Calu3 (cell line): ENCODE measurements at regions not wholly inside any gene's neighbourhood (a gene's known extent, or its start where the extent isn't known, plus 50 kb on each side); places are given as distances from the start of the nearest gene placed in this dataset.

Experiments
- BruUV-seq: library from RNA; stranded (reverse); fragments of 400-500 nt; replicated peaks from 2 replicates; lab custom pipeline; 2021; lab: Mats Ljungman, UMichigan
- CTCF ChIA-PET: fragments of 300-600 bp; sonication (Branson Sonifier 250); formaldehyde crosslinking; loops from one replicate; lab custom pipeline; 2022; ENCODE audit warnings: antibody characterized with exemption; lab: Charles Lee
- DNase-seq: peaks from one replicate; pipeline ENCODE4 v3.0.0; 2022
- H3K27ac Mint-ChIP-seq: one replicate; pipeline ENCODE4 v1.8.0; 2022; ENCODE audit warnings: mixed read lengths; ENCODE audit not compliant: unreplicated experiment
- H3K27me3 Mint-ChIP-seq: one replicate; pipeline ENCODE4 v1.8.0; 2022; ENCODE audit warnings: mixed read lengths; ENCODE audit not compliant: unreplicated experiment
- H3K36me3 Mint-ChIP-seq: one replicate; pipeline ENCODE4 v1.8.0; 2022; ENCODE audit warnings: mild to moderate bottlenecking, moderate library complexity, mixed read lengths; ENCODE audit not compliant: insufficient read depth, unreplicated experiment
- H3K4me1 Mint-ChIP-seq: one replicate; pipeline ENCODE4 v1.8.0; 2022; ENCODE audit warnings: mild to moderate bottlenecking, low read depth, mixed read lengths; ENCODE audit not compliant: unreplicated experiment
- H3K4me3 Mint-ChIP-seq: one replicate; pipeline ENCODE4 v1.8.0; 2022; ENCODE audit warnings: mild to moderate bottlenecking, low read depth, moderate library complexity, mixed read lengths; ENCODE audit not compliant: unreplicated experiment
- H3K9me3 Mint-ChIP-seq: one replicate; pipeline ENCODE4 v1.8.0; 2022; ENCODE audit warnings: low read depth, mixed read lengths; ENCODE audit not compliant: unreplicated experiment
- intact Hi-C: fragments of 100-400 bp; cut with micrococcal nuclease; formaldehyde crosslinking; loops from one replicate; pipeline ENCODE4 v1.10.0; 2022; ENCODE audit not compliant: unreplicated experiment
- TF ChIP-seq, protein P1 (sequence below): fragments of 200-600 bp; IDR thresholded peaks from one replicate; pipeline ENCODE4 v1.8.0; 2022; ENCODE audit warnings: antibody characterized with exemption; ENCODE audit not compliant: unreplicated experiment

DNA sequence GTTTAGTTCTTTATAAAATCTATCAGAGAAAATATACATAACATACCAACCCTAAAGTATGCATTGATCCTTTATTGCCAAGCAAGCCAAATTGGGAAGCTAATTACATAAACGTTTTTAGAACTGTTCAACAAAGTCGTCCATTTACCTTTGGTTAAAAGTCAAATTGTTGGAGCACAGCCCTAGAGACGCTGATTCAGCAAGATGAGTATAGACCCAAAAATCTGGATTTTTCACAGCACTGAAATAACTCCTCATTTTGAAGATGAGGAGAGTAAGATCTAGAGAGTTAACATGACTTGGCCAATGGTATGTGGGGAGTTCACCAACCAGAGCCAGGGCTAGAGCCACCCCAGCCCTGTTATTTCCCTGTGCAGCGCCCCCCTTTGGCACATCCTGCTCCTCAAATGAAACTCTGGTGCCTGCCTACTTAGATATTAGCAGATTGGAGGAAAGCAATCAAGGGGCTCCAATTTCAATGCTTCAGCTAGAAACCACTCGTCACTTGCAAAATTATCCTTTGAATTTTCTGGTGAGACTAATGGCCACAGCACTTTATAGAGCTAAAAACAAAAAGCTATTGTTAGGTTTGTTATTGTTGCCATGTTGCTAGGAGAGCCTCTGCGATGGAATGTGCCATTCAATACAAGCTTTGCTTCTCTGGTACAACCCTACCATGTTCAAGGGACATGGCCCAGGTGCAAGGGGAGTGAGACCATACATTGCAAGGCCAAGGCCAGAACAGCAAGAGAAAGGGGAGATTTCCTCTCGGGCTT lies 132.6 kb upstream of the ZEB1 start:
- H3K4me3 Mint-ChIP-seq = no peak overlapping the region
- no peaks in the 10 kb centered on the region for H3K36me3 Mint-ChIP-seq
- CTCF ChIA-PET = interaction anchor here (0.5 to 1.2 kb wide), 4 partner anchors 86 to 154 kb away, joined by 3 to 5 read pairs (median 4); partner anchors contain the start of gene ZNF438
- intact Hi-C loops = no loop called here
- peak; percentile 42 for DNase-seq
- no peaks in the 10 kb centered on the region for H3K9me3 Mint-ChIP-seq
- peaks cover 9% of the 10 kb centered on the region for H3K4me1 Mint-ChIP-seq
- TF ChIP-seq, protein P1, sequence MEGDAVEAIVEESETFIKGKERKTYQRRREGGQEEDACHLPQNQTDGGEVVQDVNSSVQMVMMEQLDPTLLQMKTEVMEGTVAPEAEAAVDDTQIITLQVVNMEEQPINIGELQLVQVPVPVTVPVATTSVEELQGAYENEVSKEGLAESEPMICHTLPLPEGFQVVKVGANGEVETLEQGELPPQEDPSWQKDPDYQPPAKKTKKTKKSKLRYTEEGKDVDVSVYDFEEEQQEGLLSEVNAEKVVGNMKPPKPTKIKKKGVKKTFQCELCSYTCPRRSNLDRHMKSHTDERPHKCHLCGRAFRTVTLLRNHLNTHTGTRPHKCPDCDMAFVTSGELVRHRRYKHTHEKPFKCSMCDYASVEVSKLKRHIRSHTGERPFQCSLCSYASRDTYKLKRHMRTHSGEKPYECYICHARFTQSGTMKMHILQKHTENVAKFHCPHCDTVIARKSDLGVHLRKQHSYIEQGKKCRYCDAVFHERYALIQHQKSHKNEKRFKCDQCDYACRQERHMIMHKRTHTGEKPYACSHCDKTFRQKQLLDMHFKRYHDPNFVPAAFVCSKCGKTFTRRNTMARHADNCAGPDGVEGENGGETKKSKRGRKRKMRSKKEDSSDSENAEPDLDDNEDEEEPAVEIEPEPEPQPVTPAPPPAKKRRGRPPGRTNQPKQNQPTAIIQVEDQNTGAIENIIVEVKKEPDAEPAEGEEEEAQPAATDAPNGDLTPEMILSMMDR = no peak
- no peaks in the 10 kb centered on the region for H3K27me3 Mint-ChIP-seq
- no TSS peak for BruUV-seq
- H3K27ac Mint-ChIP-seq = no peak overlapping the region

DNA sequence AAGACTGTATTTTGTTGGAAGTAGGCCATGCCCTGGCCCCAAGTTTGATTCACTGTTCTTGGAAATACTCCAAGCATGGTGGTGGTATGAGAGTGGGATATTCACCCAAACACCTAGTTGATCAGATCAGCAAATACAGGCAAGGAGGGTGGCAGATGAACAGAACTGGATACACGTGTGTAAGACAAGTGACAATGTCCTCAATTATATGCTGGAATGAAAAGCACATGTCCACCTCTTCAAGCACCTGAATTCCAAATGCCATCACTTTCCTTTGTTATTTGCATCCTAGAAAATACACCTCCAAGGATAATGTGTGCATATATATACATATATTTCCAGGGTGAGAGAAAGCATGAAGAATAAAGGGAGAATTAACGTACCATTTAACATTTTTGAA lies 131.8 kb upstream of the ZEB1 start:
- Mint-ChIP-seq H3K9me3 (no peaks in the 10 kb centered on the region), H3K27ac (no peak overlapping the region), H3K27me3 (no peaks in the 10 kb centered on the region), H3K36me3 (no peaks in the 10 kb centered on the region), H3K4me3 (no peak overlapping the region), H3K4me1 (peaks cover 9% of the 10 kb centered on the region)
- no TSS peak for BruUV-seq
- intact Hi-C loops = no loop called here
- DNase-seq = no peak
- TF ChIP-seq, protein P1 = no peak
- CTCF ChIA-PET = interaction anchor here (1.0 kb wide), 2 partner anchors 86 to 88 kb away, joined by 3 to 5 read pairs; no protein-coding TSS in a partner anchor

DNA sequence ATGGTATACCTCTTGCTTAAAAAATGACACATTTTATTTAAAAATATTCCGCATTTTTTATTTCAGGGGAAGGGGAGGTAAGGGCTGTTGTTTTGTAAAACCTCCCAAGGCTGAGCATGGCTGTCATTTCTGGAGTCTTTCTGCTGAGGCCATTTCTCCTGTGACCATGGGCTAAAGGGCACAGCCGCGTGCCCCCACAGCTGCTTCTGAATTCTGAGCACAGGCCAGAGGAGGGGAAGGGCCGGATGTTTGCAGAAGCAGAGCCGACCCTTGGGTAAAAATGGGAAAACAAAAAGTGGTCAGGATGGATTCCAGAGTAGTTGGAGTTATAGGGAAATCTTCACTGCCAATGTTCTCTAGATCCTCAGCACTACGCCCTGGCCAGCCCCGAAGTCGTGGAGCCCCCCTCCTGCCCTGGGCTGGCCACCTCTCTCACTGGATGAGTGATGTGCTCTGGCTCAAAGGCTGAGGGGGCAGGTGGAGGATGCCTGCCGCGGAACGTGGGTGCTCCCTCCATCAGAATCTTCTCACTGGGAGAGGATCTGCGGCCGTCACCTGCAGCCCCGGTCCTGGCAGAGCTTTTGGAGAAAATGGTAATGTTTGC lies 131.3 kb upstream of the ZEB1 start:
- H3K36me3 Mint-ChIP-seq = no peaks in the 10 kb centered on the region
- intact Hi-C loops = no loop called here
- H3K27me3 Mint-ChIP-seq = no peaks in the 10 kb centered on the region
- CTCF ChIA-PET = no interaction called here
- H3K4me1 Mint-ChIP-seq = peaks cover 9% of the 10 kb centered on the region
- H3K27ac Mint-ChIP-seq = no peak overlapping the region
- DNase-seq = no peak
- H3K4me3 Mint-ChIP-seq = no peak overlapping the region
- H3K9me3 Mint-ChIP-seq = no peaks in the 10 kb centered on the region
- BruUV-seq = no TSS peak
- TF ChIP-seq, protein P1 = no peak

DNA sequence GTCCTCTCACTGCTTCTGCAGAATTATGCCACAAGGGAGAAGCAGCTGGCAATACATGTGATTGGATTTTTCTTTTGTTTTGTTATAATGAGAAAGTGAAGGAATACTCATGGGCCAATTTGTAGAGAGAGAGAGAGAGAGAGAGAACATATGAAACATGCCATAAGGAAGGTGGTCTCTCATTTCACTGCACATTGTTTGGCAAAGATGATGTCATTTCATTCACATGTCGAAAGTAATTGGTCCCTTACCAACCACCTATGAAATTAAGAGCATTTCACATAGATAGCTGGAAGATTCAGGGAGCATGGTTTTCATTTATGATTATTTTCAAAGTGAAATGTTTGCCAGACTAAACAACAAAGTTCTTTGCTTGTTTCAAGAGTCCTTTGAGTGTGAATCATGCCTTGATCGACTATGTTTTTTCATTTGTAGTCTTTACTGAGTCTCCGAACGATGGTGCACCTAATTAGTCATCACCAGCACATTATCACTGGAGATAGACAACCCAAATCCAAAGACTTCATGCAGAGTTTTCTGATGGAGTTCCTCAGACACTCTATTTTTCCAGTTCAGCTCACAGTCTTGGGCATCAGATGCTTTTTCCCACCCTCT lies 130.1 kb upstream of the ZEB1 start:
- H3K36me3 Mint-ChIP-seq = no peaks in the 10 kb centered on the region
- no peak overlapping the region for H3K27ac Mint-ChIP-seq
- H3K4me1 Mint-ChIP-seq = peaks cover 9% of the 10 kb centered on the region
- H3K9me3 Mint-ChIP-seq = no peaks in the 10 kb centered on the region
- intact Hi-C loops = no loop called here
- DNase-seq = no peak
- H3K4me3 Mint-ChIP-seq = no peak overlapping the region
- CTCF ChIA-PET = no interaction called here
- BruUV-seq = no TSS peak
- TF ChIP-seq, protein P1 = no peak
- no peaks in the 10 kb centered on the region for H3K27me3 Mint-ChIP-seq
